HG03159 (cell line): ENCODE measurements at regions not wholly inside any gene's neighbourhood (a gene's known extent, or its start where the extent isn't known, plus 50 kb on each side); places are given as distances from the start of the nearest gene placed in this dataset.
A peak's percentile ranks its signal among the peaks of the same experiment; 100 is the strongest.
"Not testable (repeated sequence)": the region's sequence is repeated elsewhere in the genome, so short reads cannot be mapped to it uniquely, and the experiment has no call there.

Source experiments
- ATAC-seq: cut with Tn5 transposase; IDR thresholded peaks from one replicate; pipeline ENCODE4 v1.9.1; 2021; ENCODE audit warnings: mild to moderate bottlenecking, moderate library complexity; ENCODE audit not compliant: unreplicated experiment

DNA sequence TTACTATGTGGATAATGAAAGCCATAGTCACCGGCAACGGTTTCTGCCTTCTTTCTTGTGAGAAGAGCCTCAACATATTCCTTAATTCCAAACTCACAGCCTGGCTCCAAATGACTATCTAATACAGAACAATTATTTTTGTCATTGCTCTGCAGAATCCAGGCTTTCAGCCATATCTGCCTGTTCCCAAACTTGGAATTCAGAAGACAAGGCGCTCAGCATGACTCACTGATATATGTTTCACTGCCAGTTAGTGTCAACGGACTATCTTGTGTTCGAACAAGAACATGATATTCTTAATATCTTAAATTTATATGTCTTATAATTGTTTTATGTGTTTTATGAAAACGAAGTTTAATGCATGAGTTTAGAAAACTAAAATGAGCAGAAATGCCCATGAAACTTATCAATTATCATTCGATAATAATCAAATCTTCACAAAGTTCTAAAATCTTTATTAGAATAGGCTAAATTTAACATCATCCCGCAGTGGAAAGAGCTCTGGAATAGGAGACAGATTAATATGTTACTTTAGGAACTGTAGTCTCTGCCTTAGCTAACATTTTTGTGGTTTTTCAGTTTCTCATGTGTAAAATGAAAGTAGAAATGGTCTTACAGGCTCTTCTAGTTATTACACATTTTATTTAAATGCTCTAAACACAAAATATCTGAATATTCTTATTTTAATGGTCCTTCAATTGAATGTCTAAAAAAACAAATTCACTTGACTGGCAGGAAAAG, 669.3 kb upstream of the GJE1 start:
- peak; percentile 76 for ATAC-seq

DNA sequence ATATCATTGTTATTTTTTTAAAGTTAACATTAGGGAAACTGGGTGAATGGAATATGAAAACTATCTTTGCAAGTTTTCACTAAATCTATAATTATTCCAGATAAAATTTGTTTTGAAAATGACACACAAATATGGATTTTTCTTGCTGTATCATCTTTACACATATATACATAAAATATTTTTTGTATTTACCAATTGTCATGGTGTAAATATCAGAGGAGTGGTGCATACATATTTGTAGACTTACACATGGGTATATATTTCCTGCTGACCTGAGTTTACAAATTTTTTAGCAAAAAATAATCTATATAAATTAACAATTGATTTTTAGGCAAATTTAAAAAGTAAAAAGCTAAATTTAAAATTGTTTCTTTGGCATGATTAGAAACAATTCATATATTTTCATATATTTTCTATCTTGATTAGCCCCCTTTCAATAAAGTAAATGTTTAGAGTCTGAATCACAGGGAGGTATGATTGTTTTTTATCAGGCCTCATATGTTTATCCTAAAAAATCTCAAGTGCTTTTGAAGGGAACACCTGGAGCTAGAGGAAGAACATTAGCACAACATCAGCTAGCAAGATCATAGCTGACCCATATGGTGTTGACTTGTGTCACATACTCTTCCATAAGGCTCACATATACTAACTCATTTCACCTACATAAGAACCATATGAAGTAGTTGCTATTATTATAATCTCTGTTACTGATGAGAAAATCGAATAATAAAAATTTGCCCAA, 671.8 kb upstream of the GJE1 start:
- ATAC-seq, result no peak

DNA sequence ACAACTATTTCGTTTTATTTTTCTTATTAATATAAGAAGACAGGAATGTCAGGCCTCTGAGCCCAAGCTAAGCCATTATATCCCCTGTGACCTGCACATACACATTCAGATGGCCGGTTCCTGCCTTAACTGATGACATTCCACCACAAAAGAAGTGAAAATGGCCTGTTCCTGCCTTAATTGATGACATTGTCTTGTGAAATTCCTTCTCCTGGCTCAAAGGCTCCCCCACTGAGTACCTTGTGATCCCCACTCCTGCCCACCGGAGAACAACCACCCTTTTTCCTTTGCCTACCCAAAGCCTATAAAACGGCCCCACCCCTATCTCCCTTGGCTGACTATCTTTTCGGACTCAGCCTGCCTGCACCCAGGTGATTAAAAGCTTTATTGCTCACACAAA, 672.5 kb upstream of the GJE1 start:
- not testable (repeated sequence) for ATAC-seq

- ATAC-seq, result not testable (repeated sequence)
Observed at GRCh38 chr6:141457984-141458383, 674.7 kb upstream of the GJE1 start.

DNA sequence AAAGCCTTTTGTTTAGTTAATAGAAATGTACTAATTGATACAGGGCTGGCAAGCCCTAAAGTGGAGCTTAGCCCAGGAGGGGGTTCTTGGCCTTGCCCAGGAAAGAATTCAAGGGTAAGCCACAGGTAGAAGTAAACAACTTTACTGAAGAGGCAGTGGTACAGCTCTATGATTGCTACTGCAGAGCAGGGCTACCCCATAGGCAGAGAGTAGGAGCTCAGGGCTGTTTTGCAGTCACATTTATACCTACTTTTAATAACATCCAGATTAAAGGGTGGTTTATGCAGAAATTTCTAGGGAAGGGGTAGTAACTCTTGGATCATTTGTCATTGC, 680.4 kb upstream of the GJE1 start:
- no peak for ATAC-seq

- ATAC-seq, result no peak
Observed at GRCh38 chr6:141451511-141452353, 681.0 kb upstream of the GJE1 start.

DNA sequence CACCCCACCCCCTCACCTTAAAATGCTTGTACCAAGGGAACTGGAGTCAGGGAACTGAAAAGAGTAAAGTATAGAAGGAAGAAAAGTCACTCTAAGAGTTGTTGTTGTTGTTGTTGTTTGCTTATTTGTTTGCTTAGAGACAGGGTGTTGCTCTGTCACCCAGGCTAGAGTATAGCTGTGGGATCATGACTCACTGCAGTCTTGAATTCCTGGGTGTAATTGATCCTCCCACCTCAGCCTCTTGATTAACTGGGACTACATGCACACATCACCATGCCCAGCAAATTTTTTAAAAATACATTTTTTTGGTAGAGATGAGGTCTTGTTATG, 681.6 kb upstream of the GJE1 start:
- ATAC-seq, result no peak

DNA sequence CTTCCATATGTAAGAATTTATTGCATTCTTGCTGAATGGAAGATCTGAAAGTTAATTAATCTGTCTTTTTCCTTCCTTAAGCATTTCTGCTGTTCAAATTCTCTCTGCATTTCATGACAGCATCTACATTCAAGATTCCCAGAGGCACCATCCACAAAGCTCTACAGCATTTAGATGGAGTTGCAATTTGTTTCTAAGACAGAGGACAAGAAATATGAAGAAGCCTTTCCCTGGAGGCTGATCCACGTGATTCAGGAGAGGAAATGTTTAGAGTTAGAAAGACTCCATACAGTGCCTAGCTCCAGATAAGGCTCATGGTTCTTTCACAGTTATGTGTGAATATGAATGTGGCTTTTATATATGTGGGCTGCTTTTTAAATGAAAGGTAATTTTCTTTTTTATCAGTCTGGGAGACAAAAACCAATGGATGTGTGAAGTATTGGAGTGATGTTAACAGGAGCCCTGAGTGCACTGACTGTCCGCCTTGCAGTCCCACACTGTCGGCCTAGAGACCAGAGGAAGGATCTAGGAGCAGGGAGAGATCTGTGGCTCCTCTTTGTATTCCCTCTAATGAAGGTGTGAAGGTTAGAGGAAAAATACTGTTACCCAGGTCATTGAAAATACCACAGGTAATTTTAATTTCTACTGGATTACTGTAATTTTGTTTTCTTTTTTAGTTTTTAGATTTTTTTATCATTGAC, 686.6 kb upstream of the GJE1 start:
- ATAC-seq, result no peak

- ATAC-seq, result no peak
Observed at GRCh38 chr6:141443668-141444289, 688.9 kb upstream of the GJE1 start.

DNA sequence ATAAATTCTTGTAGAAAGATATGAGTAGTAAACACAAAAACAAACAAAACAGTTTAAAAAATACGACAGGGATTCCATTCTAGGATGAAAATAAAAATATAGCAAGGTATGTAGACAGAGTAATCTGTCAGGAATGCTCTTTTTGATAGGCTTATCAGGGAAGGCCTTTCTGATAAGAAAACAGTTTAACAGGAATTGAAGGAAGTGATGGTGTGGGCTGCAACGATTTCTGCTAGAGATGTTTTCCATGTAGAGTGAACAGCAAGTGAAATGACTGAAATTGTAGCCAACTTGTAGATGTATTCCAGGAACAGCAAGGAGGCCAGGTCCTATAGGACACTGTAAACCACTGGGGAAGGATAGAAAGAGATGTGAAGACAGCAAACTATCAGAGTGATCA, 689.7 kb upstream of the GJE1 start:
- no peak for ATAC-seq

GRCh38 chr6:141439513-141439912, 693.2 kb upstream of the GJE1 start:
- no peak for ATAC-seq

GRCh38 chr6:141437685-141438084, 695.0 kb upstream of the GJE1 start:
- no peak for ATAC-seq

- ATAC-seq, result no peak
Observed at GRCh38 chr6:141437011-141437410, 695.7 kb upstream of the GJE1 start.

GRCh38 chr6:141426400-141426980, 706.2 kb upstream of the GJE1 start:
- no peak for ATAC-seq

GRCh38 chr6:141421378-141421777, 711.3 kb upstream of the GJE1 start:
- ATAC-seq, result no peak

- ATAC-seq, result no peak
Observed at GRCh38 chr6:141418076-141418475, 714.6 kb upstream of the GJE1 start.

- ATAC-seq, result no peak
Observed at GRCh38 chr6:141415896-141416295, 716.8 kb upstream of the GJE1 start.

DNA sequence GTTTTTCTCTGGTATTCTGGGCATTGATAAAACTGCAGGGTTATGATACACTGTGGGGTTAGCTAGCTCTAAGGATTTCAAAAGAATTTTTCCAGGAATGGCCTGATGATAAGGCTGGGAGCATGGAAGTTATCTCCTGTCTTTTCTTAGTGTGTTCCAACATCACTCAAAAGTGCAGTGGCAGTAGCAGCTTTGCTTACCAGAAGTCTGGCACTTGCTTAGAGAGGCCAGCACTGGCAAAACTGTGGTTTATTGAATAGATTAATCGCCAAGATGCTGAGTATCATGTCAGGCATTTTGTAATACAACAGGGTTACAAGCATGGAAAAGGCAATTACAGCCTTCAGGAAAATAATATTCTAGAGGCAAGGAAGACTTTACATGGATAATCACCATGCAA, 719.5 kb upstream of the GJE1 start:
- ATAC-seq, result no peak

DNA sequence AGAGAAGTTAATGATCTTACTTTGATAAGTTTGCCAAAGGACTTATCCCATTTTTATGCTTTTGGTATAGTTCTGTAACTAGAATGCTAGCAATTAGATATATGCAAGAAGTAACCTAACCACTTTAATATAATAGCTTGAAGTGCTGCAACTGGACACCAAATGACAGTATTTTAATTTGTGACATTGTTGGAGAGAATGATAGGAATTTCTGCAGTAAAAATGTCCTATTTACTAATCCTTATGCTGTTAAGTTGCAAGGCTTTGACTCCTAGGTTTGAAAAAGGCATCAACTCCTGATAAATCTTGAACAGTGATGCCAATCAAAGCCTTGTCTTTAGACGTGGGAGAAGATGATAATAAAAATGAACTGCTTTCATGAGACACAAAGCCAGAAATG, 726.0 kb upstream of the GJE1 start:
- ATAC-seq, result no peak

DNA sequence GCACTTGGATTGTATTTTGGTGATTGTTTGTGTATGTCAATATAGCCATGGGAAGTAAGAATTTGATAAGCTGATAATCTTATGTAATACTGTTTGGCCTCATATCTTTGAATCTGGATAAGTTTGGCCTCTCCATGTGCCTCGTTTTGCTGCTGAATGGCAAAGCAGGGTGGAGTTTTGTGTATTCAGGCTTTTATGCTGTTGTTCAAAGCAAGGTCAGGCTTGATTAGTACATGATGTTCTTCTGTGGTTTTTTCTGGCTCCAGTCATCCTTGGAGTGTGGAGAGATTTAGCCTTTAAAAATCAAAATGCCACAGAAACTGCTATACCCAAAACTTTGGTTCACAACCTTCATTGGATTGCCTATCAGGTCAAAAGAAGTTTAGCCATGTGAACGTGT, 728.9 kb upstream of the GJE1 start:
- ATAC-seq, result no peak
